Adrenal gland (tissue), 5 donors: ENCODE measurements at regions not wholly inside any gene's neighbourhood (a gene's known extent, or its start where the extent isn't known, plus 50 kb on each side); places are given as distances from the start of the nearest gene placed in this dataset.

Source experiments
- POLR2A ChIP-seq, 2 donors: fragments of 450-650 bp; IDR thresholded peaks; one replicate each; pipeline ENCODE4 v1.6.1; 2017; ENCODE audit warnings: antibody characterized with exemption in 2 of 2, mild to moderate bottlenecking in 2 of 2, moderate library complexity in 1 of 2
- TF ChIP-seq, protein P1 (sequence below), 6 experiments: fragments of 450-650 bp in 4 of 6; fragments of 200-600 bp in 2 of 6; sonication (generic) in 1 of 6; IDR thresholded peaks; 1 replicate in 5 of 6; 2 replicates in 1 of 6; pipeline versions ENCODE4 v1.5.1 to v1.8.0; 2016 to 2021; ENCODE audit warnings: antibody characterized with exemption in 6 of 6, mild to moderate bottlenecking in 2 of 6, moderate library complexity in 1 of 6
- donor health status: DM: no; HTN: no; CAD: no.

DNA sequence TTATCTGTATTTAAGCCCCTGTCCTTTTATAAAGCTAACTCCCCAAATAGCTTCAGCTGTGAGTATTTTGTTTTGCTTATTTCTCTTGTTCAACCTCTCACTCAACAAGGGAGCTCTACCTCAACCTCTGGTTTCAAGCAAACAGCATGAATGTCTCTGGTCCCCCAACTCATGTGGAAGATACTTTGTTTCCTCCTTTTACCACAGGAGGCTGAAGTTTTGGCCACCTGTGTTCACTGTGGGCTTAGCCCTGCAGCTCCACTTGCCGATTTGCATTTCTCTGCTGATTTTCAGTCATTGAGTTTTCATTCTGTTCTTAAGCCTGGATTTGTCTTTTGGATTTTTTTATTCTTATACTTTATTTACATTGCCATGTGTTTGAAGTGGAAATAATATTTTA lies 613.1 kb downstream of the USP25 start:
- TF ChIP-seq POLR2A (IDR thresholded peaks at IDR 0.05): no peak
- TF ChIP-seq, protein P1, sequence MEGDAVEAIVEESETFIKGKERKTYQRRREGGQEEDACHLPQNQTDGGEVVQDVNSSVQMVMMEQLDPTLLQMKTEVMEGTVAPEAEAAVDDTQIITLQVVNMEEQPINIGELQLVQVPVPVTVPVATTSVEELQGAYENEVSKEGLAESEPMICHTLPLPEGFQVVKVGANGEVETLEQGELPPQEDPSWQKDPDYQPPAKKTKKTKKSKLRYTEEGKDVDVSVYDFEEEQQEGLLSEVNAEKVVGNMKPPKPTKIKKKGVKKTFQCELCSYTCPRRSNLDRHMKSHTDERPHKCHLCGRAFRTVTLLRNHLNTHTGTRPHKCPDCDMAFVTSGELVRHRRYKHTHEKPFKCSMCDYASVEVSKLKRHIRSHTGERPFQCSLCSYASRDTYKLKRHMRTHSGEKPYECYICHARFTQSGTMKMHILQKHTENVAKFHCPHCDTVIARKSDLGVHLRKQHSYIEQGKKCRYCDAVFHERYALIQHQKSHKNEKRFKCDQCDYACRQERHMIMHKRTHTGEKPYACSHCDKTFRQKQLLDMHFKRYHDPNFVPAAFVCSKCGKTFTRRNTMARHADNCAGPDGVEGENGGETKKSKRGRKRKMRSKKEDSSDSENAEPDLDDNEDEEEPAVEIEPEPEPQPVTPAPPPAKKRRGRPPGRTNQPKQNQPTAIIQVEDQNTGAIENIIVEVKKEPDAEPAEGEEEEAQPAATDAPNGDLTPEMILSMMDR (IDR thresholded peaks at IDR 0.05): no peak
